ENCODE measurements at regions not wholly inside any gene's neighbourhood (a gene's known extent, or its start where the extent isn't known, plus 50 kb on each side); places are given as distances from the start of the nearest gene placed in this dataset.

GRCh38 chr1:10866321-10867093 lies 70.1 kb upstream of the CASZ1 start:
- H4K20me1 ChIP-seq: peaks cover 44% of the 10 kb centered on the region
- H3K4me2 ChIP-seq: peak overlapping the region; percentile 75
- no peak overlapping the region for H3K27ac ChIP-seq
- H3K4me3 ChIP-seq: peak overlapping the region; percentile 54; the same call in 1 of the 2 replicates
- peaks cover 13% of the 10 kb centered on the region for H3K4me1 ChIP-seq
- TF ChIP-seq Cebpa-rat (IDR thresholded peaks at IDR 0.05): no peak
- H3K9me3 ChIP-seq: no peaks in the 10 kb centered on the region
- peaks cover 85% of the 10 kb centered on the region for H3K27me3 ChIP-seq
- no peak overlapping the region for H3K9ac ChIP-seq
- H3K36me3 ChIP-seq: no peaks in the 10 kb centered on the region

GRCh38 chr1:10867138-10867721 lies 70.8 kb upstream of the CASZ1 start:
- Histone ChIP-seq H4K20me1 (peaks cover 39% of the 10 kb centered on the region), H3K36me3 (no peaks in the 10 kb centered on the region), H3K9me3 (no peaks in the 10 kb centered on the region), H3K27me3 (peaks cover 78% of the 10 kb centered on the region), H3K4me3 (peak overlapping the region; percentile 54), H3K9ac (no peak overlapping the region), H3K27ac (no peak overlapping the region), H3K4me1 (peaks cover 13% of the 10 kb centered on the region), H3K4me2 (peak overlapping the region; percentile 75)
- no peak for TF ChIP-seq Cebpa-rat (IDR thresholded peaks at IDR 0.05)

GRCh38 chr1:10867914-10868598 lies 71.6 kb upstream of the CASZ1 start:
- Histone ChIP-seq H3K27me3 (peaks cover 72% of the 10 kb centered on the region), H3K4me1 (peaks cover 13% of the 10 kb centered on the region), H3K27ac (no peak overlapping the region), H3K36me3 (no peaks in the 10 kb centered on the region), H4K20me1 (peaks cover 39% of the 10 kb centered on the region), H3K4me3 (no peak overlapping the region), H3K4me2 (peak overlapping the region; percentile 75; the same call in 1 of the 2 replicates), H3K9ac (no peak overlapping the region), H3K9me3 (no peaks in the 10 kb centered on the region)
- TF ChIP-seq Cebpa-rat (IDR thresholded peaks at IDR 0.05): no peak

- Histone ChIP-seq H3K27me3 (peaks cover 67% of the 10 kb centered on the region), H3K4me3 (no peak overlapping the region), H3K4me1 (peaks cover 13% of the 10 kb centered on the region), H3K36me3 (no peaks in the 10 kb centered on the region), H3K4me2 (no peak overlapping the region), H4K20me1 (peaks cover 39% of the 10 kb centered on the region), H3K9ac (no peak overlapping the region), H3K27ac (no peak overlapping the region), H3K9me3 (no peaks in the 10 kb centered on the region)
- TF ChIP-seq Cebpa-rat (IDR thresholded peaks at IDR 0.05): no peak
Measured at GRCh38 chr1:10868599-10868965, 72.1 kb upstream of the CASZ1 start.

- Histone ChIP-seq H3K4me3 (no peak overlapping the region), H3K36me3 (no peaks in the 10 kb centered on the region), H4K20me1 (peaks cover 32% of the 10 kb centered on the region), H3K4me1 (peaks cover 13% of the 10 kb centered on the region), H3K27me3 (peaks cover 53% of the 10 kb centered on the region), H3K9ac (no peak overlapping the region), H3K9me3 (no peaks in the 10 kb centered on the region), H3K27ac (no peak overlapping the region), H3K4me2 (no peak overlapping the region)
- no peak for TF ChIP-seq Cebpa-rat (IDR thresholded peaks at IDR 0.05)
Measured at GRCh38 chr1:10869933-10870332, 73.5 kb upstream of the CASZ1 start.

GRCh38 chr1:10870493-10871096 lies 74.1 kb upstream of the CASZ1 start:
- H3K9me3 ChIP-seq: no peaks in the 10 kb centered on the region
- TF ChIP-seq Cebpa-rat (IDR thresholded peaks at IDR 0.05): no peak
- H3K9ac ChIP-seq: no peak overlapping the region
- H3K4me1 ChIP-seq: peaks cover 13% of the 10 kb centered on the region
- H3K36me3 ChIP-seq: no peaks in the 10 kb centered on the region
- no peak overlapping the region for H3K4me2 ChIP-seq
- peaks cover 30% of the 10 kb centered on the region for H4K20me1 ChIP-seq
- H3K27me3 ChIP-seq: peaks cover 46% of the 10 kb centered on the region
- H3K27ac ChIP-seq: no peak overlapping the region
- no peak overlapping the region for H3K4me3 ChIP-seq

- no peak for TF ChIP-seq Cebpa-rat (IDR thresholded peaks at IDR 0.05)
- Histone ChIP-seq H3K9me3 (no peaks in the 10 kb centered on the region), H3K4me3 (no peak overlapping the region), H3K27ac (no peak overlapping the region), H3K4me1 (0 out of 2 replicates have a peak, but pooled peaks cover 4% of the 10 kb centered on the region), H3K27me3 (peaks cover 20% of the 10 kb centered on the region), H3K9ac (no peak overlapping the region), H3K4me2 (no peak overlapping the region), H3K36me3 (no peaks in the 10 kb centered on the region), H4K20me1 (peaks cover 14% of the 10 kb centered on the region; the same call in 1 of the 2 replicates)
Measured at GRCh38 chr1:10873189-10873588, 76.7 kb upstream of the CASZ1 start.

- H3K4me2 ChIP-seq: no peak overlapping the region
- no peak for TF ChIP-seq Cebpa-rat (IDR thresholded peaks at IDR 0.05)
- H3K27ac ChIP-seq: no peak overlapping the region
- H4K20me1 ChIP-seq: peaks cover 2% of the 10 kb centered on the region; the same call in 1 of the 2 replicates
- peaks cover 9% of the 10 kb centered on the region for H3K27me3 ChIP-seq
- no peaks in the 10 kb centered on the region for H3K36me3 ChIP-seq
- H3K9ac ChIP-seq: no peak overlapping the region
- 0 out of 2 replicates have a peak, but pooled peaks cover 4% of the 10 kb centered on the region for H3K4me1 ChIP-seq
- no peaks in the 10 kb centered on the region for H3K9me3 ChIP-seq
- no peak overlapping the region for H3K4me3 ChIP-seq
Measured at GRCh38 chr1:10874351-10874750, 77.9 kb upstream of the CASZ1 start.

GRCh38 chr1:10877894-10878293 lies 81.4 kb upstream of the CASZ1 start:
- H3K9me3 ChIP-seq: no peaks in the 10 kb centered on the region
- no peaks in the 10 kb centered on the region for H3K4me1 ChIP-seq
- H3K36me3 ChIP-seq: no peaks in the 10 kb centered on the region
- no peak overlapping the region for H3K27ac ChIP-seq
- no peak overlapping the region for H3K9ac ChIP-seq
- H3K4me3 ChIP-seq: no peak overlapping the region
- H3K4me2 ChIP-seq: no peak overlapping the region
- no peaks in the 10 kb centered on the region for H3K27me3 ChIP-seq
- no peaks in the 10 kb centered on the region for H4K20me1 ChIP-seq
- no peak for TF ChIP-seq Cebpa-rat (IDR thresholded peaks at IDR 0.05)
